HuH-7 (cell line): ENCODE measurements at regions not wholly inside any gene's neighbourhood (a gene's known extent, or its start where the extent isn't known, plus 50 kb on each side); places are given as distances from the start of the nearest gene placed in this dataset.
"Not testable (repeated sequence)": the region's sequence is repeated elsewhere in the genome, so short reads cannot be mapped to it uniquely, and the experiment has no call there.

ENCODE experiments used
- DNase-seq: peaks from one replicate; pipeline ENCODE4 v3.0.0; 2011; ENCODE audit warnings: low spot score

GRCh38 chr18:60015826-60016225, 116.0 kb downstream of the PMAIP1 start:
- DNase-seq = not testable (repeated sequence)

- DNase-seq = not testable (repeated sequence)
Observed at GRCh38 chr18:60013148-60013547, 113.4 kb downstream of the PMAIP1 start.

- no peak for DNase-seq
Observed at GRCh38 chr18:60010984-60011383, 111.2 kb downstream of the PMAIP1 start.

GRCh38 chr18:60010513-60010912, 110.7 kb downstream of the PMAIP1 start:
- DNase-seq = no peak

- DNase-seq = no peak
Observed at GRCh38 chr18:60007661-60008060, 107.9 kb downstream of the PMAIP1 start.

- no peak for DNase-seq
Observed at GRCh38 chr18:60003610-60004185, 103.9 kb downstream of the PMAIP1 start.

GRCh38 chr18:59996370-59996966, 96.7 kb downstream of the PMAIP1 start:
- DNase-seq = peak; percentile 18

- no peak for DNase-seq
Observed at GRCh38 chr18:59994357-59994756, 94.6 kb downstream of the PMAIP1 start.

GRCh38 chr18:59993560-59993959, 93.8 kb downstream of the PMAIP1 start:
- DNase-seq = no peak

- DNase-seq = no peak
Observed at GRCh38 chr18:59990121-59990823, 90.5 kb downstream of the PMAIP1 start.

GRCh38 chr18:59988098-59988706, 88.4 kb downstream of the PMAIP1 start:
- DNase-seq = no peak

GRCh38 chr18:59987102-59987501, 87.3 kb downstream of the PMAIP1 start:
- no peak for DNase-seq

GRCh38 chr18:59986139-59986538, 86.3 kb downstream of the PMAIP1 start:
- DNase-seq = no peak

GRCh38 chr18:59985289-59985688, 85.5 kb downstream of the PMAIP1 start:
- DNase-seq = no peak

GRCh38 chr18:59983506-59983905, 83.7 kb downstream of the PMAIP1 start:
- no peak for DNase-seq

- no peak for DNase-seq
Observed at GRCh38 chr18:59980188-59980637, 80.4 kb downstream of the PMAIP1 start.

- no peak for DNase-seq
Observed at GRCh38 chr18:59971871-59972428, 72.2 kb downstream of the PMAIP1 start.

- not testable (repeated sequence) for DNase-seq
Observed at GRCh38 chr18:59971144-59971543, 71.3 kb downstream of the PMAIP1 start.

GRCh38 chr18:59969477-59970028, 69.8 kb downstream of the PMAIP1 start:
- DNase-seq = not testable (repeated sequence)

GRCh38 chr18:59968583-59968982, 68.8 kb downstream of the PMAIP1 start:
- no peak for DNase-seq

- no peak for DNase-seq
Observed at GRCh38 chr18:59967878-59968277, 68.1 kb downstream of the PMAIP1 start.

GRCh38 chr18:59966913-59967312, 67.1 kb downstream of the PMAIP1 start:
- no peak for DNase-seq
